Keratinocyte (primary cell): ENCODE measurements at regions not wholly inside any gene's neighbourhood (a gene's known extent, or its start where the extent isn't known, plus 50 kb on each side); places are given as distances from the start of the nearest gene placed in this dataset.

Experiments used
- DNase-seq: peaks from one replicate; pipeline ENCODE4 v3.0.0-alpha.2; 2011; ENCODE audit warnings: low read depth, missing footprints, low spot score
- FAIRE-seq: peaks from 2 replicates; lab custom pipeline; 2011; peaks lifted over from hg19 to GRCh38; lab: Jason Lieb, UNC
- H2AFZ ChIP-seq: 2 replicates; pipeline ENCODE4 v1.6.0; 2012; ENCODE audit warnings: low read length, control low read depth, inconsistent platforms; ENCODE audit not compliant: control insufficient read depth
- H3K27ac ChIP-seq: 2 replicates; pipeline ENCODE4 v1.5.1; 2011; ENCODE audit warnings: low read length; ENCODE audit not compliant: control insufficient read depth, insufficient read depth
- H3K27me3 ChIP-seq: 3 replicates; pipeline ENCODE4 v1.6.0; 2011; ENCODE audit warnings: low read length; ENCODE audit not compliant: control insufficient read depth, insufficient read depth; ENCODE audit errors: extremely low read depth
- H3K36me3 ChIP-seq, 2 experiments: 2 replicates in 1 of 2; 3 replicates in 1 of 2; pipeline ENCODE4 v1.5.1; 2011; ENCODE audit warnings: low read length in 2 of 2, mild to moderate bottlenecking in 1 of 2; ENCODE audit not compliant: control insufficient read depth in 2 of 2, insufficient read depth in 2 of 2; ENCODE audit errors: extremely low read depth in 1 of 2
- H3K4me1 ChIP-seq: 3 replicates; pipeline ENCODE4 v1.5.1; 2011; ENCODE audit warnings: low read length; ENCODE audit not compliant: control insufficient read depth, insufficient read depth; ENCODE audit errors: extremely low read depth
- H3K4me2 ChIP-seq: 3 replicates; pipeline ENCODE4 v1.6.0; 2011; ENCODE audit warnings: low read depth, low read length; ENCODE audit not compliant: control insufficient read depth, insufficient read depth; ENCODE audit errors: extremely low read depth
- H3K4me3 ChIP-seq, 3 experiments: fragments of 200-600 bp in 1 of 3; sonication (generic) in 1 of 3; 2 replicates in 2 of 3; 3 replicates in 1 of 3; pipeline ENCODE4 v1.5.1; 2011 to 2016; ENCODE audit warnings: low read length in 3 of 3, mild to moderate bottlenecking in 3 of 3, control low read depth in 2 of 3, inconsistent platforms in 1 of 3, low read depth in 1 of 3, mixed read lengths in 1 of 3, mixed run types in 1 of 3, moderate library complexity in 1 of 3; ENCODE audit not compliant: control insufficient read depth in 2 of 3, insufficient read depth in 2 of 3; ENCODE audit errors: extremely low read depth in 1 of 3
- H3K79me2 ChIP-seq: 2 replicates; pipeline ENCODE4 v1.6.0; 2012; ENCODE audit warnings: low read length; ENCODE audit not compliant: control insufficient read depth, insufficient read depth
- H3K9ac ChIP-seq: 3 replicates; pipeline ENCODE4 v1.6.0; 2011; ENCODE audit warnings: low read length; ENCODE audit not compliant: control insufficient read depth, insufficient read depth; ENCODE audit errors: extremely low read depth
- H3K9me1 ChIP-seq: 3 replicates; pipeline ENCODE4 v1.6.0; 2011; ENCODE audit warnings: low read length; ENCODE audit not compliant: control insufficient read depth, insufficient read depth; ENCODE audit errors: extremely low read depth
- H3K9me3 ChIP-seq: 2 replicates; pipeline ENCODE4 v1.5.1; 2012; ENCODE audit warnings: low read depth, low read length; ENCODE audit not compliant: control insufficient read depth
- H4K20me1 ChIP-seq: 3 replicates; pipeline ENCODE4 v1.6.0; 2011; ENCODE audit warnings: low read length; ENCODE audit not compliant: control insufficient read depth, insufficient read depth; ENCODE audit errors: extremely low read depth
- CTCF ChIP-seq, 3 experiments: IDR thresholded peaks in 1 of 3; conservative IDR thresholded peaks in 1 of 3; optimal IDR thresholded peaks in 1 of 3; 2 replicates in 2 of 3; 3 replicates in 1 of 3; pipeline versions ENCODE3 to v1.5.1; 2011; ENCODE audit warnings: low read length in 3 of 3, mild to moderate bottlenecking in 3 of 3, moderate library complexity in 2 of 3, control low read depth in 1 of 3, inconsistent platforms in 1 of 3; ENCODE audit not compliant: insufficient read depth in 2 of 3; ENCODE audit errors: extremely low read depth in 1 of 3
- EZH2 ChIP-seq: IDR thresholded peaks from one replicate; pipeline ENCODE4 v1.6.1; 2012; ENCODE audit warnings: inconsistent platforms, mild to moderate bottlenecking, low read length, moderate library complexity
- dilution Hi-C: fragments of 300-500 bp; cut with MboI; formaldehyde crosslinking; loops from one replicate; pipeline ENCODE4 v1.7.0; 2020; ENCODE audit warnings: low sequenced_read_pairs; ENCODE audit not compliant: extremely low pct_ligation_motif_present

- DNase-seq (no peak), FAIRE-seq (no peak)
- no peak for TF ChIP-seq EZH2
- no peak for TF ChIP-seq CTCF (optimal IDR thresholded peaks at IDR 0.05 in 1 of 3, IDR thresholded peaks at IDR 0.05 in 1 of 3, conservative IDR thresholded peaks at IDR 0.05 in 1 of 3; ENCODE audit: extremely low read depth in 1 of 3, insufficient read depth in 2 of 3, low read length in 3 of 3)
- Histone ChIP-seq H3K27ac (no peak overlapping the region), H3K79me2 (no peaks in the 10 kb centered on the region), H3K9me1 (no peaks in the 10 kb centered on the region), H4K20me1 (no peaks in the 10 kb centered on the region), H3K4me3 (no peak overlapping the region), H3K9ac (no peak overlapping the region), H3K9me3 (no peaks in the 10 kb centered on the region), H3K36me3 (no peaks in the 10 kb centered on the region), H3K27me3 (no peaks in the 10 kb centered on the region), H3K4me2 (no peak overlapping the region), H3K4me1 (no peaks in the 10 kb centered on the region), H2AFZ (no peak overlapping the region)
- dilution Hi-C loops, result no loop called here
Measured at GRCh38 chr3:177995381-177996085, 540.7 kb upstream of the KCNMB2 start.

GRCh38 chr3:178001670-178002101 is 534.5 kb upstream of the KCNMB2 start:
- H3K9ac ChIP-seq, result no peak overlapping the region
- dilution Hi-C loops, result no loop called here
- H3K4me3 ChIP-seq, result no peak overlapping the region
- no peak for DNase-seq
- no peak overlapping the region for H2AFZ ChIP-seq
- no peaks in the 10 kb centered on the region for H3K9me1 ChIP-seq
- H3K27me3 ChIP-seq, result no peaks in the 10 kb centered on the region
- no peaks in the 10 kb centered on the region for H3K36me3 ChIP-seq
- no peak overlapping the region for H3K27ac ChIP-seq
- no peaks in the 10 kb centered on the region for H4K20me1 ChIP-seq
- H3K79me2 ChIP-seq, result no peaks in the 10 kb centered on the region
- no peak for FAIRE-seq
- TF ChIP-seq CTCF (optimal IDR thresholded peaks at IDR 0.05 in 1 of 3, IDR thresholded peaks at IDR 0.05 in 1 of 3, conservative IDR thresholded peaks at IDR 0.05 in 1 of 3; ENCODE audit: extremely low read depth in 1 of 3, insufficient read depth in 2 of 3, low read length in 3 of 3) (no peak), EZH2 (no peak)
- H3K4me2 ChIP-seq, result no peak overlapping the region
- H3K4me1 ChIP-seq, result no peaks in the 10 kb centered on the region
- no peaks in the 10 kb centered on the region for H3K9me3 ChIP-seq
